ENCODE measurements at regions not wholly inside any gene's neighbourhood (a gene's known extent, or its start where the extent isn't known, plus 50 kb on each side); places are given as distances from the start of the nearest gene placed in this dataset.

GRCh38 chr17:33730131-33730530 lies 437.0 kb upstream of the ASIC2 start:
- TF ChIP-seq, protein P1, sequence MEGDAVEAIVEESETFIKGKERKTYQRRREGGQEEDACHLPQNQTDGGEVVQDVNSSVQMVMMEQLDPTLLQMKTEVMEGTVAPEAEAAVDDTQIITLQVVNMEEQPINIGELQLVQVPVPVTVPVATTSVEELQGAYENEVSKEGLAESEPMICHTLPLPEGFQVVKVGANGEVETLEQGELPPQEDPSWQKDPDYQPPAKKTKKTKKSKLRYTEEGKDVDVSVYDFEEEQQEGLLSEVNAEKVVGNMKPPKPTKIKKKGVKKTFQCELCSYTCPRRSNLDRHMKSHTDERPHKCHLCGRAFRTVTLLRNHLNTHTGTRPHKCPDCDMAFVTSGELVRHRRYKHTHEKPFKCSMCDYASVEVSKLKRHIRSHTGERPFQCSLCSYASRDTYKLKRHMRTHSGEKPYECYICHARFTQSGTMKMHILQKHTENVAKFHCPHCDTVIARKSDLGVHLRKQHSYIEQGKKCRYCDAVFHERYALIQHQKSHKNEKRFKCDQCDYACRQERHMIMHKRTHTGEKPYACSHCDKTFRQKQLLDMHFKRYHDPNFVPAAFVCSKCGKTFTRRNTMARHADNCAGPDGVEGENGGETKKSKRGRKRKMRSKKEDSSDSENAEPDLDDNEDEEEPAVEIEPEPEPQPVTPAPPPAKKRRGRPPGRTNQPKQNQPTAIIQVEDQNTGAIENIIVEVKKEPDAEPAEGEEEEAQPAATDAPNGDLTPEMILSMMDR (IDR thresholded peaks at IDR 0.05; ENCODE audit: extremely low read depth in 1 of 2, insufficient read depth in 1 of 2, low read depth in 1 of 2, low read length in 2 of 2): no peak
- no peak for TF ChIP-seq EZH2 (IDR thresholded peaks at IDR 0.05; ENCODE audit: borderline replicate concordance, low read depth, low read length, severe bottlenecking)
- TF ChIP-seq POLR2AphosphoS5 (IDR thresholded peaks at IDR 0.05; ENCODE audit: insufficient read depth, low read depth, low read length): no peak
- TF ChIP-seq GATA2 (IDR thresholded peaks at IDR 0.05; ENCODE audit: insufficient read depth, insufficient read length, low read depth, low read length): no peak
- TF ChIP-seq POLR2A (IDR thresholded peaks at IDR 0.05; ENCODE audit: low read depth, low read length): no peak
- TF ChIP-seq FOS (IDR thresholded peaks at IDR 0.05; ENCODE audit: borderline replicate concordance, insufficient read depth, low read length): no peak
- TF ChIP-seq MYC (IDR thresholded peaks at IDR 0.05; ENCODE audit: low read depth, low read length): no peak
- TF ChIP-seq, protein P2, sequence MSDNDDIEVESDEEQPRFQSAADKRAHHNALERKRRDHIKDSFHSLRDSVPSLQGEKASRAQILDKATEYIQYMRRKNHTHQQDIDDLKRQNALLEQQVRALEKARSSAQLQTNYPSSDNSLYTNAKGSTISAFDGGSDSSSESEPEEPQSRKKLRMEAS (IDR thresholded peaks at IDR 0.05; ENCODE audit: insufficient read depth, insufficient read length): no peak
- no peak for TF ChIP-seq JUN (IDR thresholded peaks at IDR 0.05; ENCODE audit: borderline replicate concordance, insufficient read depth, insufficient read length, low read depth)

Data from endothelial cell of umbilical vein (primary cell).